ENCODE measurements at regions not wholly inside any gene's neighbourhood (a gene's known extent, or its start where the extent isn't known, plus 50 kb on each side); places are given as distances from the start of the nearest gene placed in this dataset.

GRCh38 chr20:11993886-11994461 is 76.3 kb downstream of the BTBD3 start (continued):
- no peak for TF ChIP-seq ZNF277 (CRISPR knock-in tag; IDR thresholded peaks at IDR 0.05; ENCODE audit: borderline replicate concordance)

- ATAC-seq (no peak), DNase-seq (ENCODE audit: extremely low read depth in 1 of 4, low spot score in 3 of 4) (no peak), FAIRE-seq (no peak)
- 0% methylated on average over 7 of the region's 7 CpGs for WGBS (ENCODE audit: insufficient coverage, low coverage, missing lambda C conversion rate)
- in situ Hi-C loops (cut with MboI) (no loop called here), intact Hi-C loops (cut with micrococcal nuclease) (no loop called here)
- Histone ChIP-seq H3K36me3 (ENCODE audit: control insufficient read depth, insufficient read depth, low read length) (no peaks in the 10 kb centered on the region), H3K9me3 (replicated peaks; ENCODE audit: control insufficient read depth, insufficient read depth, low read depth, low read length) (no peaks in the 10 kb centered on the region), H3K4me1 (replicated peaks in 1 of 2; ENCODE audit: control insufficient read depth in 2 of 2, insufficient read depth in 2 of 2, low read length in 2 of 2) (no peaks in the 10 kb centered on the region), H3K79me2 (ENCODE audit: control insufficient read depth, insufficient read depth, low read length) (no peaks in the 10 kb centered on the region), H3K27ac (ENCODE audit: extremely low read depth, low read depth, low read length) (no peak overlapping the region), H3K4me3 (no peak overlapping the region), H3K4me2 (ENCODE audit: insufficient read depth, low read length) (no peak overlapping the region), H3K9ac (ENCODE audit: insufficient read depth in 1 of 2, low read depth in 2 of 2, low read length in 2 of 2) (no peak overlapping the region), H3K9me1 (ENCODE audit: control insufficient read depth, insufficient read depth, low read length) (no peaks in the 10 kb centered on the region), H3K27me3 (ENCODE audit: control insufficient read depth in 2 of 2, insufficient read depth in 2 of 2, low read length in 2 of 2) (no peaks in the 10 kb centered on the region), H2AFZ (ENCODE audit: low read depth, low read length) (no peak overlapping the region), H4K20me1 (replicated peaks; ENCODE audit: control insufficient read depth, insufficient read depth, low read length) (no peaks in the 10 kb centered on the region)
- ChIA-PET CTCF (ENCODE audit: low intra/inter-chr PET ratio) (no interaction called here), POLR2A (no interaction called here)
- BruUV-seq (replicated peaks) = no TSS peak
- no peak for TF ChIP-seq ZBTB40 (IDR thresholded peaks at IDR 0.05)
- no peak for TF ChIP-seq ZBTB40 (CRISPR knock-in tag; IDR thresholded peaks at IDR 0.05)
- no peak for TF ChIP-seq SMAD1 (IDR thresholded peaks at IDR 0.05; ENCODE audit: low read depth, low read length, partially characterized antibody)
- TF ChIP-seq HNRNPL (IDR thresholded peaks at IDR 0.05; ENCODE audit: low read depth, low read length) = no peak
- TF ChIP-seq ZBTB8A (IDR thresholded peaks at IDR 0.05; ENCODE audit: partially characterized antibody) = no peak
- no peak for TF ChIP-seq ZNF445 (CRISPR knock-in tag; IDR thresholded peaks at IDR 0.05; ENCODE audit: low read depth)
- TF ChIP-seq ZNF76 (CRISPR knock-in tag; IDR thresholded peaks at IDR 0.05; ENCODE audit: borderline replicate concordance) = no peak
Observed at GRCh38 chr20:11995805-11996567, 78.3 kb downstream of the BTBD3 start.
